ENCODE measurements at regions not wholly inside any gene's neighbourhood (a gene's known extent, or its start where the extent isn't known, plus 50 kb on each side); places are given as distances from the start of the nearest gene placed in this dataset.

DNA sequence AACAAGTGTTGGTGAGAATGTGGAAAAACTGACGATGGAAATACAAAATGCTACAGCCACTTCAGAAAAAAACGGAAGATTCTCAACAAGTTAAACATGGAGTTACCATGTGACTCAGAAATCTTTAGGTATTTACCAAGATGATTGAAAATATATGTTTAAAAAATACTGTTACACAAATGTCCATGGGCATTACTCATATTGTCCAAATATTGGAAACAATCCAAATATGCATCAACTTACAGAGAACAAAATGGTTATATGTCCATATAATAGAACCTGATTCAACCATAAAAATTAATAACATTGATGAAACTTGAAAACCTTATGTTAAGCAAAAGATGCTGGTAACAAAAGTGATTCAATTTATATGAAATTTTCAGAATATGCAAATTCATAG lies 1057.7 kb upstream of the TMEM132C start:
- H3K79me2 ChIP-seq (replicated peaks; ENCODE audit: insufficient read depth, low read length) = no peaks in the 10 kb centered on the region
- H3K9me3 ChIP-seq (ENCODE audit: low read length) = no peaks in the 10 kb centered on the region
- H3K9me2 ChIP-seq (ENCODE audit: insufficient read depth, low read length) = no peaks in the 10 kb centered on the region
- no peaks in the 10 kb centered on the region for H3K36me3 ChIP-seq (ENCODE audit: insufficient read depth, low read length)
- no peak overlapping the region for H2AFZ ChIP-seq (ENCODE audit: low read depth, low read length)
- H3K27ac ChIP-seq (ENCODE audit: low read length) = no peak overlapping the region
- H3K4me2 ChIP-seq (ENCODE audit: low read length) = no peak overlapping the region
- no peak for TF ChIP-seq EP300 (conservative IDR thresholded peaks at IDR 0.05; ENCODE audit: poor library complexity, severe bottlenecking)
- TF ChIP-seq MXI1 (conservative IDR thresholded peaks at IDR 0.05; ENCODE audit: poor library complexity, severe bottlenecking) = no peak
- no peak for TF ChIP-seq TAF1 (IDR thresholded peaks at IDR 0.05; ENCODE audit: low read depth)
- no peak for TF ChIP-seq POLR2AphosphoS5 (IDR thresholded peaks at IDR 0.05)
- H4K20me1 ChIP-seq (ENCODE audit: insufficient read depth) = no peaks in the 10 kb centered on the region
- no peaks in the 10 kb centered on the region for H3K27me3 ChIP-seq (ENCODE audit: insufficient read depth, low read depth, low read length)
- H3K4me3 ChIP-seq (ENCODE audit: low read length) = no peak overlapping the region
- no peak overlapping the region for H3K9ac ChIP-seq (ENCODE audit: low read length)
- H3F3A ChIP-seq (ENCODE audit: insufficient read depth, low read length, poor library complexity, severe bottlenecking) = no peaks in the 10 kb centered on the region

- no peaks in the 10 kb centered on the region for H3F3A ChIP-seq (ENCODE audit: insufficient read depth, low read length, poor library complexity, severe bottlenecking)
- no peaks in the 10 kb centered on the region for H3K36me3 ChIP-seq (ENCODE audit: insufficient read depth, low read length)
- H2AFZ ChIP-seq (ENCODE audit: low read depth, low read length) = no peak overlapping the region
- TF ChIP-seq POLR2AphosphoS5 (IDR thresholded peaks at IDR 0.05) = no peak
- TF ChIP-seq TAF1 (IDR thresholded peaks at IDR 0.05; ENCODE audit: low read depth) = no peak
- TF ChIP-seq MXI1 (conservative IDR thresholded peaks at IDR 0.05; ENCODE audit: poor library complexity, severe bottlenecking) = no peak
- no peak for TF ChIP-seq REST (IDR thresholded peaks at IDR 0.05; ENCODE audit: borderline replicate concordance)
- TF ChIP-seq SMC3 (conservative IDR thresholded peaks at IDR 0.05; ENCODE audit: poor library complexity) = no peak
- no peak for TF ChIP-seq EP300 (conservative IDR thresholded peaks at IDR 0.05; ENCODE audit: poor library complexity, severe bottlenecking)
- TF ChIP-seq RAD21 (conservative IDR thresholded peaks at IDR 0.05) = no peak
- TF ChIP-seq CTCF (IDR thresholded peaks at IDR 0.05; ENCODE audit: poor library complexity, severe bottlenecking) = no peak
- no peak for TF ChIP-seq EZH2 (IDR thresholded peaks at IDR 0.05; ENCODE audit: borderline replicate concordance, insufficient read depth, low read length, poor library complexity, severe bottlenecking)
- H3K79me2 ChIP-seq (replicated peaks; ENCODE audit: insufficient read depth, low read length) = no peaks in the 10 kb centered on the region
- H3K9me2 ChIP-seq (ENCODE audit: insufficient read depth, low read length) = no peaks in the 10 kb centered on the region
- H4K20me1 ChIP-seq (ENCODE audit: insufficient read depth) = no peaks in the 10 kb centered on the region
- no peak overlapping the region for H3K4me3 ChIP-seq (ENCODE audit: low read length)
- H3K9ac ChIP-seq (ENCODE audit: low read length) = no peak overlapping the region
- H3K27ac ChIP-seq (ENCODE audit: low read length) = no peak overlapping the region
- H3K4me2 ChIP-seq (ENCODE audit: low read length) = no peak overlapping the region
- H3K9me3 ChIP-seq (ENCODE audit: low read length) = no peaks in the 10 kb centered on the region
- H3K27me3 ChIP-seq (ENCODE audit: insufficient read depth, low read depth, low read length) = no peaks in the 10 kb centered on the region
Measured at GRCh38 chr12:127214186-127214585, 1052.8 kb upstream of the TMEM132C start.

DNA sequence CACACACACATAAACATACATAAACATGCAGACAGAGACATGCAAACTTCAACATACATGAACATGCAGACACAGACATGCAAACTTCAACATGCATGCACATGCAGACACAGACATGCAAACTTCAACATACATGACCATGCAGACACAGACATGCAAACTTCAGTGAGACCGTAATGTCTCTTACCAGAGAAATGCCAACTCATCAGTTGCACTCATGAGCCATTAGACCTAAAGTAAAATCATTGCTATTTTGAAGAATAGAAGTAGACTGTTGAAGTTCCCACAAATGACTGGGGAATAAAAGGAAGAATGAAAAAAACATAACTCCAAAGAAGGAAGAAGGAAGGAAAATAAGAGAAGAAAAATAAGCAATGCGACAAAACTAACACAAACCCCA lies 1044.0 kb upstream of the TMEM132C start:
- TF ChIP-seq TAF1 (IDR thresholded peaks at IDR 0.05; ENCODE audit: low read depth) (no peak), RAD21 (conservative IDR thresholded peaks at IDR 0.05) (no peak), MXI1 (conservative IDR thresholded peaks at IDR 0.05; ENCODE audit: poor library complexity, severe bottlenecking) (no peak), POLR2AphosphoS5 (IDR thresholded peaks at IDR 0.05) (no peak), EZH2 (IDR thresholded peaks at IDR 0.05; ENCODE audit: borderline replicate concordance, insufficient read depth, low read length, poor library complexity, severe bottlenecking) (no peak), EP300 (conservative IDR thresholded peaks at IDR 0.05; ENCODE audit: poor library complexity, severe bottlenecking) (no peak), CTCF (IDR thresholded peaks at IDR 0.05; ENCODE audit: poor library complexity, severe bottlenecking) (no peak)
- H3K9ac ChIP-seq (ENCODE audit: low read length) = no peak overlapping the region

More for the DNA sequence above, 1044.0 kb upstream of the TMEM132C start:
- H3K4me3 ChIP-seq (ENCODE audit: low read length) = no peak overlapping the region
- no peaks in the 10 kb centered on the region for H3K9me2 ChIP-seq (ENCODE audit: insufficient read depth, low read length)
- no peak overlapping the region for H3K27ac ChIP-seq (ENCODE audit: low read length)
- no peaks in the 10 kb centered on the region for H4K20me1 ChIP-seq (ENCODE audit: insufficient read depth)
- no peaks in the 10 kb centered on the region for H3K27me3 ChIP-seq (ENCODE audit: insufficient read depth, low read depth, low read length)
- no peaks in the 10 kb centered on the region for H3K36me3 ChIP-seq (ENCODE audit: insufficient read depth, low read length)
- no peaks in the 10 kb centered on the region for H3K9me3 ChIP-seq (ENCODE audit: low read length)
- no peaks in the 10 kb centered on the region for H3F3A ChIP-seq (ENCODE audit: insufficient read depth, low read length, poor library complexity, severe bottlenecking)
- H2AFZ ChIP-seq (ENCODE audit: low read depth, low read length) = no peak overlapping the region
- no peaks in the 10 kb centered on the region for H3K79me2 ChIP-seq (replicated peaks; ENCODE audit: insufficient read depth, low read length)
- no peak overlapping the region for H3K4me2 ChIP-seq (ENCODE audit: low read length)
